Caco-2 (cell line): ENCODE measurements at regions not wholly inside any gene's neighbourhood (a gene's known extent, or its start where the extent isn't known, plus 50 kb on each side); places are given as distances from the start of the nearest gene placed in this dataset.

ENCODE experiments used
- BruUV-seq: library from RNA; stranded (reverse); fragments of 400-500 nt; replicated peaks from 2 replicates; lab custom pipeline; 2021; lab: Mats Ljungman, UMichigan
- CTCF ChIA-PET: fragments of 300-600 bp; sonication (Branson Sonifier 250); formaldehyde crosslinking; loops from one replicate; lab custom pipeline; 2022; ENCODE audit warnings: antibody characterized with exemption; lab: Charles Lee
- POLR2A ChIA-PET: fragments of 300-600 bp; sonication (Branson Sonifier 250); formaldehyde crosslinking; loops from one replicate; lab custom pipeline; 2022; ENCODE audit warnings: antibody characterized with exemption; lab: Charles Lee
- DNase-seq, 2 experiments: peaks; one replicate each; pipeline versions ENCODE4 v3.0.0 to v3.0.0-alpha.2; 2020 to 2022
- H3K27me3 ChIP-seq: replicated peaks from 2 replicates; pipeline ENCODE4 v1.6.0; 2011; ENCODE audit warnings: low read length; ENCODE audit not compliant: control insufficient read depth, insufficient read depth
- H3K36me3 ChIP-seq: 2 replicates; pipeline ENCODE4 v1.5.1; 2011; ENCODE audit warnings: low read length; ENCODE audit not compliant: control insufficient read depth, insufficient read depth
- H3K4me1 ChIP-seq: fragments of 250-450 bp; sonication (Bioruptor Pico); 2 replicates; pipeline ENCODE4 v1.5.1; 2020; ENCODE audit warnings: mild to moderate bottlenecking
- H3K4me3 ChIP-seq: 2 replicates; pipeline ENCODE4 v1.5.1; 2011; ENCODE audit warnings: low read depth, mild to moderate bottlenecking, control low read depth, low read length
- H3K9me3 ChIP-seq: fragments of 250-450 bp; sonication (Bioruptor Pico); 2 replicates; pipeline ENCODE4 v1.5.1; 2020; ENCODE audit warnings: mild to moderate bottlenecking, moderate library complexity
- H3K27ac Mint-ChIP-seq: one replicate; pipeline ENCODE4 v1.8.0; 2022; ENCODE audit warnings: mixed read lengths; ENCODE audit not compliant: unreplicated experiment
- H3K27me3 Mint-ChIP-seq: one replicate; pipeline ENCODE4 v1.8.0; 2022; ENCODE audit warnings: mixed read lengths; ENCODE audit not compliant: insufficient read depth, unreplicated experiment
- H3K36me3 Mint-ChIP-seq: one replicate; pipeline ENCODE4 v1.8.0; 2022; ENCODE audit warnings: mild to moderate bottlenecking, mixed read lengths; ENCODE audit not compliant: insufficient read depth, unreplicated experiment
- H3K4me1 Mint-ChIP-seq: one replicate; pipeline ENCODE4 v1.8.0; 2022; ENCODE audit warnings: low read depth, mixed read lengths; ENCODE audit not compliant: unreplicated experiment
- H3K4me3 Mint-ChIP-seq: one replicate; pipeline ENCODE4 v1.8.0; 2022; ENCODE audit warnings: mild to moderate bottlenecking, moderate library complexity, mixed read lengths; ENCODE audit not compliant: unreplicated experiment
- H3K9me3 Mint-ChIP-seq: one replicate; pipeline ENCODE4 v1.8.0; 2022; ENCODE audit warnings: mixed read lengths; ENCODE audit not compliant: unreplicated experiment
- CTCF ChIP-seq, 2 experiments: fragments of 200-600 bp in 1 of 2; IDR thresholded peaks; 1 replicate in 1 of 2; 2 replicates in 1 of 2; pipeline versions ENCODE4 v1.5.1 to v1.8.0; 2011 to 2022; ENCODE audit warnings: antibody characterized with exemption in 1 of 2, control low read depth in 1 of 2, inconsistent platforms in 1 of 2, low read depth in 1 of 2, low read length in 1 of 2, mild to moderate bottlenecking in 1 of 2, moderate library complexity in 1 of 2; ENCODE audit not compliant: insufficient read depth in 1 of 2, severe bottlenecking in 1 of 2, unreplicated experiment in 1 of 2
- intact Hi-C: fragments of 100-400 bp; cut with micrococcal nuclease; formaldehyde crosslinking; loops from one replicate; pipeline ENCODE4 v1.10.0; 2022; ENCODE audit not compliant: unreplicated experiment

DNA sequence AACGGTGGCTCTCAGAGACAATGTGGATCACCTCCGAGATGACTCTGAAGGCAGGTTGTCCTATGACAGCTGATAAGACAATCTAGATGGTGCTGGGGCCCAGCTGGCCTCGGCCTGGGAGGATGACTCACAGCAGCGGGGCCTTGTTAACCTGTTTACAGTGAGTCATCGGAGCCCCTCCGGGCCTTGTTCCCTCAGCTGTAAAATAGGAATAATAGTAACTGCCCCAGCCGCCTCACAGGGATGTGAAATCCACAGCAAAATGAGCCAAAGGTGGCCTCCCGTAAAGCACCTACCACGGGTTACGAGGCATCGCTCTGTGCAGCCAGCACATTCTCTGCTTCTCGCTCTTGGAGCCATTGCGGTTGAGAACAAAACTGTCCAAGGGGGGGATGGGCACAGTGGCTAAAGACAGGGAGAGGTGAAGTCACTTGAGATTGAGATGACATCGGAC lies 88.6 kb upstream of the RASGRF1 start:
- no peaks in the 10 kb centered on the region for H3K9me3 Mint-ChIP-seq
- POLR2A ChIA-PET = no interaction called here
- intact Hi-C loops = no loop called here
- TF ChIP-seq CTCF (IDR thresholded peaks at IDR 0.05; ENCODE audit: insufficient read depth in 1 of 2, low read depth in 1 of 2, low read length in 1 of 2, severe bottlenecking in 1 of 2, unreplicated experiment in 1 of 2) = no peak
- Histone ChIP-seq H3K9me3 (no peaks in the 10 kb centered on the region), H3K27me3 (no peaks in the 10 kb centered on the region), H3K4me3 (no peak overlapping the region), H3K4me1 (peaks cover 16% of the 10 kb centered on the region), H3K36me3 (no peaks in the 10 kb centered on the region)
- peaks cover 8% of the 10 kb centered on the region for H3K4me1 Mint-ChIP-seq
- BruUV-seq = no TSS peak
- H3K4me3 Mint-ChIP-seq = peak overlapping the region; percentile 33
- CTCF ChIA-PET = interaction anchor here (1.1 kb wide), 1 partner anchor 11 kb away, joined by 3 read pairs; no protein-coding TSS in a partner anchor
- peaks cover 4% of the 10 kb centered on the region for H3K27me3 Mint-ChIP-seq
- H3K36me3 Mint-ChIP-seq = no peaks in the 10 kb centered on the region
- H3K27ac Mint-ChIP-seq = peak overlapping the region; percentile 64
- DNase-seq = peak; percentile 67 to 83

- H3K27me3 ChIP-seq = no peaks in the 10 kb centered on the region
- no peak overlapping the region for H3K27ac Mint-ChIP-seq
- H3K4me1 ChIP-seq = peaks cover 16% of the 10 kb centered on the region
- ChIA-PET POLR2A (no interaction called here), CTCF (interaction anchor here (1.1 kb wide), 1 partner anchor 11 kb away, joined by 3 read pairs; no protein-coding TSS in a partner anchor)
- no peaks in the 10 kb centered on the region for H3K36me3 Mint-ChIP-seq
- H3K4me3 Mint-ChIP-seq = peak overlapping the region; percentile 33
- intact Hi-C loops = no loop called here
- no peaks in the 10 kb centered on the region for H3K36me3 ChIP-seq
- H3K27me3 Mint-ChIP-seq = peaks cover 4% of the 10 kb centered on the region
- H3K4me1 Mint-ChIP-seq = peaks cover 8% of the 10 kb centered on the region
- H3K4me3 ChIP-seq = no peak overlapping the region
- H3K9me3 Mint-ChIP-seq = no peaks in the 10 kb centered on the region
- DNase-seq = no peak
- no TSS peak for BruUV-seq
- H3K9me3 ChIP-seq = no peaks in the 10 kb centered on the region
- no peak for TF ChIP-seq CTCF (IDR thresholded peaks at IDR 0.05; ENCODE audit: insufficient read depth in 1 of 2, low read depth in 1 of 2, low read length in 1 of 2, severe bottlenecking in 1 of 2, unreplicated experiment in 1 of 2)
These were observed 88.0 kb upstream of the RASGRF1 start for GRCh38 chr15:79178594-79178993.

DNA sequence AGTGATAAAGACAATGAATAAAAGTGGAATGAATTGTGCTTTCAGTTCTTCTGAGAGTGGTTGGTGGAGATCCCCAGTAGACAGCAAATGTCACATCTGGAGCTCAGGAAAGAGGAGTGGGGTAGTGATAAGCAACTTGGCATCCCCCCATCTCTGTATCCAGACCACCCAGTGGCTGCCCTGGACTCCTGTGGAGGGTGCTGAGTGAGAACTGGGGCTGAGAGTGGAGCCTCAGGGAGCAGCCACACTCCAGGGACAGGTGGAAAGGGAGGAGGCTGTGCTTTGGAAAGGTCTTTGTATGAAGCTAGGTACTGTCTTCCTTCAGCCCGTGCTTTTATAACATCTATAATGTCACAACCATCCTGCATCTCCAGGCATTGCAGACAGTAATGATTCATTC lies 85.6 kb upstream of the RASGRF1 start:
- BruUV-seq = no TSS peak
- no peak for TF ChIP-seq CTCF (IDR thresholded peaks at IDR 0.05; ENCODE audit: insufficient read depth in 1 of 2, low read depth in 1 of 2, low read length in 1 of 2, severe bottlenecking in 1 of 2, unreplicated experiment in 1 of 2)
- DNase-seq = no peak
- Mint-ChIP-seq H3K36me3 (no peaks in the 10 kb centered on the region), H3K4me3 (no peak overlapping the region), H3K27me3 (no peaks in the 10 kb centered on the region), H3K9me3 (no peaks in the 10 kb centered on the region), H3K27ac (no peak overlapping the region), H3K4me1 (peaks cover 8% of the 10 kb centered on the region)
- Histone ChIP-seq H3K4me1 (peaks cover 22% of the 10 kb centered on the region), H3K36me3 (no peaks in the 10 kb centered on the region), H3K4me3 (no peak overlapping the region), H3K27me3 (no peaks in the 10 kb centered on the region), H3K9me3 (no peaks in the 10 kb centered on the region)
- CTCF ChIA-PET = no interaction called here
- intact Hi-C loops = no loop called here
- POLR2A ChIA-PET = no interaction called here
